ENCODE measurements at regions not wholly inside any gene's neighbourhood (a gene's known extent, or its start where the extent isn't known, plus 50 kb on each side); places are given as distances from the start of the nearest gene placed in this dataset.

DNA sequence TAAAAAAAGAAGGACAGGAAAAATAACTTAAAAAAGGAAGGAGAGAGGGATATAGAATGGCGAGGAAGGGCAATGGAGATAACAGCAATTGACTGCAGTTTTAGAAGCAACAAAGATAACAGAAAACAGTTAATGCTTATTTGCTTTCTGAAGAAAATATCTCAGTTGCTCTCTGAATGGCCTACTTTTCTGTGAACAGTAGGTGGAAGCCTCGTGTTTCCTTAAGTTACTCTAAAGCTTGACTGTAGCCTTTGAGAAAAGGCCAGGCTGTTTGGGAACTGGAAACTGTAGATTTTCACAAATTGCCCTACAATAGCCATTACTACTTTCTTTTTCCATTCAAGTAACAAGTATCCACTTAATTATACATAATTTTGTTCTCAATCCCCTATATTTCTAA, 404.5 kb downstream of the YTHDC2 start:
- DNase-seq = no peak

DNA sequence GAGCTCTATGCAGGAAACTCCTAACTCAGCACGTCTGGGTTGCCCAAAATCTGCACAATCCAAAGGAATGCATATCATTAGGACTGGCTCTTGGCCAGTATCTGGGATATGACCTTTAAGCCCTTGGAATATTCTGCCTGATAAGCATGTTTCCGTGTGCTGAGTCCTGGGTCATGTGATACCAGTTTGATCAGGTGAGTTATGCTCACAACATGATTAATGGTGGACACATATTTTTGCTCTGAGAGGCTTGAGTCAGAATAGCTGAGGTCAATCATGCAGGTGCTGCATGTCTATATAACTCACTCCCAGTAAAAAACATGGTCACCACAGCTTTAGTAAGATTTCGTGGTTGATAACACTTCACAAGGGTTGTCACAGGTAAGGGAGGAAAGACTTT, 408.8 kb downstream of the YTHDC2 start:
- no peak for DNase-seq

DNA sequence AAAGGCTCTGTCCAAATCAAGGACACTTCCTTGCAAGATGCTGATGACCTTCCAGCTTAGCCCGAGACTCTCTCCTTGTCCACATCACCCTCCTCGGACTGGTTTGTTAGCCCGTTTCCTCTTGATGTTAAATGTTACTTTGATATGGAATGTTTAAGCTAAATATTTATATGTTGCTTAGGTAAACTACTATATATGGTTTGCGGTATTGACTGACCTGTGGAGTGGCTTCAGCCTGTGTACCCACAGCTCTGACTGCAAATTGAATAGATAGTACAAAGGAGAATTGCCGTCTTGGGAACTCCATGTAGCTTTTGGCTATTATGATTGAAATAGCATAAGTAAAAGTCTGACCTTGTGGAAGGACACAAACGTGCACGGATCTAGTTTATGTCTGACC, 422.0 kb downstream of the YTHDC2 start:
- DNase-seq = no peak

- no peak for DNase-seq
These were observed 423.8 kb downstream of the YTHDC2 start for GRCh38 chr5:113937301-113937700.

GRCh38 chr5:113939988-113940387, 421.9 kb upstream of the KCNN2 start:
- DNase-seq = no peak

DNA sequence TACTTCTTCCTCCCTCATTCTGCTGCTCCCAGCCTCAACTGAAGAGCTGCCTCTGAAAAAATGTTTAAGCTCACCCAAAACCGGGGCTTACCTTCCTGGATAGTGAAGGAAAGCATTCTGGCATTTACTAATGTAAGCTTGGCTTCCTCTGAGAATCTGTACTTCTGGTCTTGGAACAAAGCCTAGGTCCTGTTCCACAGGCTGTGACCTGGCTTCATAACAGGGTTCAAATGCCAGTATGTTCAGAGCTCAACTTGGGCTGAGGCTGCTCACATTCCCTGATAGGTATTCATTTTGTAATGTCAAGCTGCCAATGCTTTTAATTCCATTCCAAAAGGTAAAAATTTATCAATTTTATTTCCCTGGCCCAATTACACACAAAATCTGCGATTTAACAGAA, 411.7 kb upstream of the KCNN2 start:
- DNase-seq = no peak

GRCh38 chr5:113965225-113965624, 396.6 kb upstream of the KCNN2 start:
- no peak for DNase-seq

GRCh38 chr5:113969901-113970300, 392.0 kb upstream of the KCNN2 start:
- DNase-seq = no peak

DNA sequence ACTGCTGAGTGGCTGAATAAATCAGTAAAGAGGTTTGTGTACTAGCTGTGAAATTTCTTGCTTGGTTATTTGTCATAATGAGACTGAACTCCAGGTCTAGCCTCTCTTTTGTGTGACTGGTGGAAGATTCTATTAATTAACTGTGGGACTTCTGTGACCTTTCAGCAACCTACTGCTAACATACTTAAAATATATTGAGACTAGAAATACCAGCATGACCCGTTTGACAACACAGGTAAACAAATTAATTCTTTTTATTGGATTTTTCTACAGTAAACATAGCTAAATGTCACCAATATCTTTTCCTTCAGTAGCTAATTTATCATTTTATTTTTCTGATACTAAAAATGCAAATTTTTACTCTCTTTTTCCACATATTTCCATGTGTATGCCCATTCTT, 390.4 kb upstream of the KCNN2 start:
- DNase-seq = no peak

DNA sequence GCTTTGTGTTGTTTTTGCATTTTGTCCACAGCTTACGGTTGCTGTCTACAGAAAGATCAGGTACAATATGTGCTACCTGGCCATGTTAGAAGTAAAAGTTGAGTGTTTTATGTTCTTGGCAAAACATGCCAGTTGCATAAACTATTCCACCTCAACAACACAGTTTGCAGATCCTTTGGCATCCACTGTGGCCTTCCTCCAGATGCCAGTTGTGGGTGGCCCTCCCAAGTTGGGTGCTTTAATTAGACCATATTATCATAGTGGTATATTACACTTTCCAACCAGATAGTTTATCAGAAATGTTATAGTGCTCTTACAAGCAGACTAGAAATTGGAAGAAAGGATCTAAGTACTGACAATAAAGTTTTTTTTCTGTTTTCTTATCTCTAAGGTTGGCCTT, 386.9 kb upstream of the KCNN2 start:
- no peak for DNase-seq

- DNase-seq = no peak
These were observed 376.9 kb upstream of the KCNN2 start for GRCh38 chr5:113984928-113985327.

- DNase-seq = no peak
These were observed 376.4 kb upstream of the KCNN2 start for GRCh38 chr5:113985505-113985904.

DNA sequence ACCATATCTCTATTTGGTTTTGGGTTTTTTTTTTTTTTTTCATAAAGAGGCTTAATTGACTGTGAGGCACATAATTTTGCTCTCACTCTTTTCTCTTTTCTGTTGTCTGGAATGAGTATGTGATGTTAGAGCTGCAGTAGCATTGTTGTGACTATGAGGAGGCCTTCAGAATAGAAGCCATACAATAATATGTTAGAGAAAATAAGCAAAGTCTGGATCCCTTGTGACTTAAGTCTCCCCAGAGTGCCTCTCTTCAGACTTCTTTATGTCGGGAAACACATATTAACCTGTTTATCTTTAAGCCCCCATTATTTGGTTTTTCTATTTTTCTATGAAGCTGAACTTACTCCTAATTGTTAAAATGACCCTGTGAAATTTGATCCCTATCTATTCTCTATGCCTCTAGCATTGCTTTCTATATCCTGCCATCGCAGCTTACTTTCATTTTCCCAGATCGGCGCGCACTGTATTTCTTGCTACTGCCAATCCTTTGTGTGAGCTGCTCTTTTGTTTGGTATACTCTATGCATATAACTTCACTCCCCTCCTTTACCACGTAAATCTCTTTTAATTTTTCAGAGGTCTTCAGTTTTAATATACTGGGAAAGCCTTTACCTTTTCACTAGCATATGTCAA, 372.5 kb upstream of the KCNN2 start:
- no peak for DNase-seq

DNA sequence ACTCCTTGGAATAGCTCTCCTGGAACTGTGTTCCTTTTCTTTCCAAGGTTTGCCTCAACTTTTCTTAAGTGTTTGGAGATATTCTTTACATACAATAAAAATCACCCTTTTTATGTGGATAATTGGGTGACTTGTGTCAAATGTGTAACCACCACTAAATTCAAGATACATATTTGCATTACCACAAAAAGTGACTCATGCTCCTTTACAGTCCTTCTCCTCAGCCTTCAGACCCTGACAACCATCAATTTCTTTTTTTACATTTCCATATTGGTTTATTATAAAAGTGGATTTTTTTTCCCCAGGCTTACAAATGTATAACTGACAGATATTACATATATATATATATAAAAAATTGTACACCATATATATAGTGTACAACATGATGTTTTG, 372.0 kb upstream of the KCNN2 start:
- DNase-seq = no peak

DNA sequence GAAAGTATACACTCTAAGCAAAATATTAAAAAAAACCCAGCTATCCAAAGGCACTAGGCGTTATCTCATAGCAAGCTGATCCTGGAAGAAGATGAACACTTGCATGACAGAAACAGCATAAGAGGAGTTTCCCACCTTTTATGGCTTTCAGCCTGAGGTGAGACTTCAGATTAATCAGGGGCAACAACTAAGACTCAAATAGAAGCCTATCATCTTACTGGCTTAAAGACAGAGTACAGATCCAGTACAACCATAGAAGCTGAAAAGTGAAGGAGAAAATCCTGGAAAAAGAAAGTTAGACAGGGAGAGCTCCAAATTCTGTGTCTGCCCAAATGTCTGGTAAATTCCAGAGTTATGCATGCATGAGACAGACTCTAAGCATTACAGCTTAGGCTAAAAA, 360.8 kb upstream of the KCNN2 start:
- no peak for DNase-seq

DNA sequence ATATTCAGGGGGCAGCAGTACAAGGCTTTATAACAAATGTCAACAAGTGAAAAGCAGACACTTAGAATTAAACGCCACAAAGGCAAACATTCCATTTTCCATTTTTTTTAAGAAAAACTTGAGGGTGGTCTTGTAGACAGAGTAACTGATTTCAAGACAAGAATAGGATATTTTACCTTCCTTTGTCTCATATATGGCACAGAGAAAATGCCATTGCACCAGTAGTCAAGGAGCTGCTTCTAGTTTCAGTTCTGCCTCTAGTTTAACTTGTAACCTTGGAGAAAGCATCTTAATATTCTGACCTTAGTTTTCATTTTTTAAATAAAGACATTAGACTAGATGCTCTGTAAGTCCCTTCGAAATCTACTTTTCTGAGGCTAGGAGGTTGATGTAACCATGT, 355.3 kb upstream of the KCNN2 start:
- DNase-seq = no peak

GRCh38 chr5:114007678-114008077, 354.2 kb upstream of the KCNN2 start:
- no peak for DNase-seq

DNA sequence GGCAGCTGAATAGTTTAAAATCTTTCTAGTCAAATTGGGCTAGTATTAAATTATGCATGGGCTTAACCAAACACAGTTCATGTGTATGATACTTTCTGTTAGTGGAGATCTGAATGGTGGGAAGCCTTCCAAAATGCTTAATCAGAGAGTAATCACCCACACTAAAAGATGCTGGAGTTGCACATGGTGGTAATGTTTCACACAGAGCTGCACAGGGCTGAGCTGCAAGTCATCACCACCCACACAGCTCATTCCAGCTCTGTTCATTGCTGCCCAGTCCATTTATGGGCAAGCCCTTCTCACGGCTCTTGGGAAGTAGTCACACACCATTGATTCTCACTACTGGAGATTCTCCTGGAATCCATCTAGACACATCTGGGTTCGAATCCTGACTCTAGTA, 351.5 kb upstream of the KCNN2 start:
- DNase-seq = no peak

DNA sequence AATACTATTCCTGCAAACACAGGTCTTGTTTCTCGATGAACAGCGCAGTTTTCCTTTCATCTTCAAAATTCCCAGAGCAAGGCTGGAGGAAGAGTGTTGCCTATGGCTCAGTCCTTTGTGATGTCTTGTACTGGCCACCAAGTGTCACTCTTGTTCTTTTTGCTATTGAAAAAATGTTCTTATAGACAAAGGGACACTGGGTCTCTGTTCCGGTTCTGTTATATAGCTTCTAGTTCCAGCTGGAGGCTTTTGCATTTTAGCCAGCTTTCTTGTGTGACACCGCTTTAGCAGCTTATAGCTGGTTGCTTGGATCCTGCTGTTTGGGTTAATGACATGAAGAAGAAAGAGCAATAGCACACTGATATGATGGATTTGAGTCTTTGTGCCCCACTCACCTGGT, 343.7 kb upstream of the KCNN2 start:
- DNase-seq = no peak

GRCh38 chr5:114038756-114039155, 323.1 kb upstream of the KCNN2 start:
- DNase-seq = no peak

DNA sequence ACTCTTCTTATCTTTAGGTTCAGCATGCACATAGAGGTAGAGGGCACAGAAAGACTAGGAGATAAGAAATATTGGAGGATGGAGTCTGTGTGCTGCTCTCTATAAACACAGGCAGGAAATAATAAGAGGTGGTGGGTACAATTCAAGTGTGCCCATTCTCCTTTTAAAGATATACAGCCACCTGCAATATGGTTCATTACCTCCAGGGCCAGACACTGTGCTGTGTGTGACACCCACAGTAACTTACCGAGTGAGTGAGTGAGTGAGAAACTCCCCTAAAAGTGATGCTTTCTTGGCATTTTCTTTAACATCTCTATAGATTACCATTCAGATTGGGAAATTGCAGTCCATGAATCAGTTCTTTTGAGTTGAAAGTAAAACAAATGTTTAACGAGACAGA, 311.8 kb upstream of the KCNN2 start:
- no peak for DNase-seq

DNA sequence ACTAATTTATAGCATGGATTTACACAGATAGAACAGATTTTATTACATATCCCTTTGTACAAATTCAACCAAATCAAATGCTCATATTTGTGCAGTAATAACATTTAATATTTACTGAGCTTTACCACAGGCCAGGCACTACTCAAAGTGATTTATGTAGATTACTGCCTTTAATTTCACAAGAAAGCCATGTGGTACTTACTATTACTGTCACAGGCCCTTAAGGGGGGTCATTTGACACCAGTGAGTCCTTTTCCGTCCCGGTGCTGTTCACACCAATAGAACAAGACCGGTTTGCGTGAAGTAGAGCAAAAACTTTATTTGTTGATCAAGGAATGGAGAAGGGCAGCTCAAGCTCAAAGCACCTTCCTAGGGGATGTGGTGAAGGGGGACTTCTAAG, 308.5 kb upstream of the KCNN2 start:
- DNase-seq = no peak

- no peak for DNase-seq
These were observed 307.3 kb upstream of the KCNN2 start for GRCh38 chr5:114054594-114054993.

DNA sequence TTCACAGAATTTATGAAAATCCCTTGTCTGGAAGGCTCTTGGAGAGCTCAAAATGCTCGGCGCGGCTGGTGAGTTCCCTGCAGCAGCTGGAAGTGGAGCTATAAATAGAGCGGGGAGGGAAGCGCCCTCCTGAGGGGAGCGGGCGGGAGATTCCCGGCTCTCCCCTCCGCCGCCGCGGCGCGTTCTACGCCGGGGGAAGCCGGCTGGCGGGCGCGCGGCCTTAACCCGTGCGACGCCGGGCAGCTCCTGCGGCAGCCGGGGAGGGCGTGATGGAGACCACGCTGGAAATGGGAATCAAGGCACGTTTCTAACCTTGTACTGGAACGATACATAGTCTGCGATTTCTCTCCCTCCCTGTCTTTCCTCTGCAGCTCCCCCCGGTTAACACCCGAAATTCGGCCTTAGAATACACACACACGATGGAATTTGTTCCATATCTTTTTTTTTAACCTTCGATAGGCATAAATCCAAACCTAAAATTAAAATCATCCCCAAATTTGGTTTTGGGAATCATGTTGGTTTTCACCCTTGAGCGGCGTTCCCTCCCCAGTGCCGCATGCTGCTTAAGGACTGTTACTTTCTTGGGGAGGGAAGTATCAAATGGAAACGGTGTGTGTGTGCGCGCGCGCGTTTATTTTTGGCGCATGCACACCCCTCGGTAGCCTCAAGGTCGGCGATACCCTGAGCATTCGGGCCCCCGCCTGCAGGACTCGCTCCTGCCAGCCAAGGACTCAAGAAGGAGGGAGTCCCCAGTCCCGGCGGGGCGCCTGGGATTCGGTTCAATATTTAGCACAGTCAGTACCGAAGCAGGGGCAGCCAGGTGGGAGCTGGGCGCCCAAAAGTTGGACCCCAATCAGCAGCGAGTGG, 306.3 kb upstream of the KCNN2 start:
- no peak for DNase-seq

GRCh38 chr5:114056185-114056538, 305.7 kb upstream of the KCNN2 start:
- no peak for DNase-seq

Measured in suppressor macrophage treated with lipopolysaccharide for 4 hours (primary cell).